ENCODE measurements at regions not wholly inside any gene's neighbourhood (a gene's known extent, or its start where the extent isn't known, plus 50 kb on each side); places are given as distances from the start of the nearest gene placed in this dataset.

DNA sequence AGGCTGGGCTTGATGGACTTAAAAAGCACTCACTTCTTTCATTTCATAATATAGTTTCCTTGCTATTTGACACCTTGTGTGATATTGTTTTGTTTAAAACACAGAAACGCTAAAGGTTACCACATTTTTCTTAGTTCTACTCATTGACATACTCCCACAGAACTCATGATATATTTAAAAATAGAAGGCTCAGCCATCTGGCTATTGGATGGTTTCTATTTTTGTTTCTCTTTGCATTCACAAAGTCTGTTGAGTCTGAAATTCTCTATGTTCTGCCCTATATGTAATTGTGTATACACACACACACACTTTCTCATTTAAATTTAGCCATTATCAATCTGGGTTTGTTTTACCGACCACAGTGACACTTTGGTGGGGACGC, 128.2 kb downstream of the SOX2 start:
- TF ChIP-seq, protein P1, sequence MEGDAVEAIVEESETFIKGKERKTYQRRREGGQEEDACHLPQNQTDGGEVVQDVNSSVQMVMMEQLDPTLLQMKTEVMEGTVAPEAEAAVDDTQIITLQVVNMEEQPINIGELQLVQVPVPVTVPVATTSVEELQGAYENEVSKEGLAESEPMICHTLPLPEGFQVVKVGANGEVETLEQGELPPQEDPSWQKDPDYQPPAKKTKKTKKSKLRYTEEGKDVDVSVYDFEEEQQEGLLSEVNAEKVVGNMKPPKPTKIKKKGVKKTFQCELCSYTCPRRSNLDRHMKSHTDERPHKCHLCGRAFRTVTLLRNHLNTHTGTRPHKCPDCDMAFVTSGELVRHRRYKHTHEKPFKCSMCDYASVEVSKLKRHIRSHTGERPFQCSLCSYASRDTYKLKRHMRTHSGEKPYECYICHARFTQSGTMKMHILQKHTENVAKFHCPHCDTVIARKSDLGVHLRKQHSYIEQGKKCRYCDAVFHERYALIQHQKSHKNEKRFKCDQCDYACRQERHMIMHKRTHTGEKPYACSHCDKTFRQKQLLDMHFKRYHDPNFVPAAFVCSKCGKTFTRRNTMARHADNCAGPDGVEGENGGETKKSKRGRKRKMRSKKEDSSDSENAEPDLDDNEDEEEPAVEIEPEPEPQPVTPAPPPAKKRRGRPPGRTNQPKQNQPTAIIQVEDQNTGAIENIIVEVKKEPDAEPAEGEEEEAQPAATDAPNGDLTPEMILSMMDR (conservative IDR thresholded peaks at IDR 0.05) = no peak
- TF ChIP-seq EZH2 (IDR thresholded peaks at IDR 0.05; ENCODE audit: low read depth) = no peak

All from PC-9 (cell line).